ENCODE measurements at regions not wholly inside any gene's neighbourhood (a gene's known extent, or its start where the extent isn't known, plus 50 kb on each side); places are given as distances from the start of the nearest gene placed in this dataset.
"Not testable (repeated sequence)": the region's sequence is repeated elsewhere in the genome, so short reads cannot be mapped to it uniquely, and the experiment has no call there.

- DNase-seq, result no peak
Measured at GRCh38 chr4:181896614-181897013, 346.6 kb upstream of the TENM3 start.

GRCh38 chr4:181897935-181898334 is 345.3 kb upstream of the TENM3 start:
- DNase-seq, result no peak

- not testable (repeated sequence) for DNase-seq
Measured at GRCh38 chr4:181902404-181902803, 340.8 kb upstream of the TENM3 start.

GRCh38 chr4:181905708-181906107 is 337.5 kb upstream of the TENM3 start:
- no peak for DNase-seq

GRCh38 chr4:181908168-181908567 is 335.0 kb upstream of the TENM3 start:
- DNase-seq, result no peak

GRCh38 chr4:181909368-181909767 is 333.8 kb upstream of the TENM3 start:
- DNase-seq, result no peak

- no peak for DNase-seq
Measured at GRCh38 chr4:181911420-181911819, 331.8 kb upstream of the TENM3 start.

- DNase-seq, result no peak
Measured at GRCh38 chr4:181933471-181933870, 309.7 kb upstream of the TENM3 start.

- DNase-seq, result no peak
Measured at GRCh38 chr4:181938631-181939030, 304.6 kb upstream of the TENM3 start.

GRCh38 chr4:181939199-181939945 is 303.8 kb upstream of the TENM3 start:
- no peak for DNase-seq

- no peak for DNase-seq
Measured at GRCh38 chr4:181944527-181944926, 298.7 kb upstream of the TENM3 start.

- no peak for DNase-seq
Measured at GRCh38 chr4:181946902-181947301, 296.3 kb upstream of the TENM3 start.

GRCh38 chr4:181948839-181949382 is 294.3 kb upstream of the TENM3 start:
- DNase-seq, result no peak

- DNase-seq, result no peak
Measured at GRCh38 chr4:181949704-181950312, 293.4 kb upstream of the TENM3 start.

- DNase-seq, result no peak
Measured at GRCh38 chr4:181950372-181951127, 292.7 kb upstream of the TENM3 start.

GRCh38 chr4:181951265-181951664 is 291.9 kb upstream of the TENM3 start:
- no peak for DNase-seq

GRCh38 chr4:181952478-181952877 is 290.7 kb upstream of the TENM3 start:
- DNase-seq, result no peak

- DNase-seq, result no peak
Measured at GRCh38 chr4:181956512-181956911, 286.7 kb upstream of the TENM3 start.

GRCh38 chr4:181957088-181957487 is 286.1 kb upstream of the TENM3 start:
- no peak for DNase-seq

- no peak for DNase-seq
Measured at GRCh38 chr4:181958446-181958845, 284.8 kb upstream of the TENM3 start.

- no peak for DNase-seq
Measured at GRCh38 chr4:181959121-181959520, 284.1 kb upstream of the TENM3 start.

GRCh38 chr4:181960384-181960783 is 282.8 kb upstream of the TENM3 start:
- DNase-seq, result no peak

- DNase-seq, result no peak
Measured at GRCh38 chr4:181962321-181962720, 280.9 kb upstream of the TENM3 start.

GRCh38 chr4:181964731-181965130 is 278.5 kb upstream of the TENM3 start:
- no peak for DNase-seq
